ENCODE measurements at regions not wholly inside any gene's neighbourhood (a gene's known extent, or its start where the extent isn't known, plus 50 kb on each side); places are given as distances from the start of the nearest gene placed in this dataset.

GRCh38 chr2:41994233-41994637, 53.6 kb upstream of the PKDCC start:
- Histone ChIP-seq H3K4me1 (ENCODE audit: control insufficient read depth in 1 of 2, insufficient read depth in 1 of 2, low read depth in 1 of 2, low read length in 1 of 2) (no peaks in the 10 kb centered on the region), H3K27ac (no peak overlapping the region), H3K4me3 (ENCODE audit: low read depth in 1 of 2, low read length in 1 of 2) (no peak overlapping the region), H3K27me3 (peaks cover 2% of the 10 kb centered on the region), H3K36me3 (no peaks in the 10 kb centered on the region), H3K9me3 (no peaks in the 10 kb centered on the region)
- TF ChIP-seq, protein P1, sequence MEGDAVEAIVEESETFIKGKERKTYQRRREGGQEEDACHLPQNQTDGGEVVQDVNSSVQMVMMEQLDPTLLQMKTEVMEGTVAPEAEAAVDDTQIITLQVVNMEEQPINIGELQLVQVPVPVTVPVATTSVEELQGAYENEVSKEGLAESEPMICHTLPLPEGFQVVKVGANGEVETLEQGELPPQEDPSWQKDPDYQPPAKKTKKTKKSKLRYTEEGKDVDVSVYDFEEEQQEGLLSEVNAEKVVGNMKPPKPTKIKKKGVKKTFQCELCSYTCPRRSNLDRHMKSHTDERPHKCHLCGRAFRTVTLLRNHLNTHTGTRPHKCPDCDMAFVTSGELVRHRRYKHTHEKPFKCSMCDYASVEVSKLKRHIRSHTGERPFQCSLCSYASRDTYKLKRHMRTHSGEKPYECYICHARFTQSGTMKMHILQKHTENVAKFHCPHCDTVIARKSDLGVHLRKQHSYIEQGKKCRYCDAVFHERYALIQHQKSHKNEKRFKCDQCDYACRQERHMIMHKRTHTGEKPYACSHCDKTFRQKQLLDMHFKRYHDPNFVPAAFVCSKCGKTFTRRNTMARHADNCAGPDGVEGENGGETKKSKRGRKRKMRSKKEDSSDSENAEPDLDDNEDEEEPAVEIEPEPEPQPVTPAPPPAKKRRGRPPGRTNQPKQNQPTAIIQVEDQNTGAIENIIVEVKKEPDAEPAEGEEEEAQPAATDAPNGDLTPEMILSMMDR (IDR thresholded peaks at IDR 0.05) = no peak

DNA sequence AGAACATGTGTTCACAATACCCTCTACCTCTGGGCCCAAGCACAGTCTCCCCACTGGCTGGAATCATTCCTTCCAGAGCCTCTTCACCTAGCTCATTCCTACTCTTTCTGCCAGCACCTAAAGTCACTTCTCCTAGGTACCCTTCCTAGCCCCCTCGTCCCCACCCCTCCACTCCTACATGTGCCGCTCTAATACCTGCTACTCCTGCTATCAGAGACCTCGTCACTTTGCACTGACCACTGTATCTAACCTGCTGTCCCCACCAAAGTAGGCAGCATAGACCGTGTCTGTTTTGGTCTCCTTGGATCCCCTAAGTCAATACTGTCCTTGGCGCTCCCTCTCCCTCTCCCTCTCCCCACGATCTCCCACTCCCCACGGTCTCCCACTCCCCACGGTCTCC, 53.2 kb upstream of the PKDCC start:
- H3K36me3 ChIP-seq = no peaks in the 10 kb centered on the region
- TF ChIP-seq, protein P1 (IDR thresholded peaks at IDR 0.05) = no peak
- H3K27ac ChIP-seq = no peak overlapping the region
- H3K9me3 ChIP-seq = no peaks in the 10 kb centered on the region
- no peak overlapping the region for H3K4me3 ChIP-seq (ENCODE audit: low read depth in 1 of 2, low read length in 1 of 2)
- H3K4me1 ChIP-seq (ENCODE audit: control insufficient read depth in 1 of 2, insufficient read depth in 1 of 2, low read depth in 1 of 2, low read length in 1 of 2) = no peaks in the 10 kb centered on the region
- H3K27me3 ChIP-seq = no peaks in the 10 kb centered on the region

GRCh38 chr2:41997561-41997960, 50.3 kb upstream of the PKDCC start:
- Histone ChIP-seq H3K4me1 (ENCODE audit: control insufficient read depth in 1 of 2, insufficient read depth in 1 of 2, low read depth in 1 of 2, low read length in 1 of 2) (no peaks in the 10 kb centered on the region), H3K27me3 (no peaks in the 10 kb centered on the region), H3K4me3 (ENCODE audit: low read depth in 1 of 2, low read length in 1 of 2) (no peak overlapping the region), H3K36me3 (no peaks in the 10 kb centered on the region), H3K27ac (no peak overlapping the region), H3K9me3 (no peaks in the 10 kb centered on the region)
- TF ChIP-seq, protein P1 (IDR thresholded peaks at IDR 0.05) = no peak
